ENCODE measurements at regions not wholly inside any gene's neighbourhood (a gene's known extent, or its start where the extent isn't known, plus 50 kb on each side); places are given as distances from the start of the nearest gene placed in this dataset.

DNA sequence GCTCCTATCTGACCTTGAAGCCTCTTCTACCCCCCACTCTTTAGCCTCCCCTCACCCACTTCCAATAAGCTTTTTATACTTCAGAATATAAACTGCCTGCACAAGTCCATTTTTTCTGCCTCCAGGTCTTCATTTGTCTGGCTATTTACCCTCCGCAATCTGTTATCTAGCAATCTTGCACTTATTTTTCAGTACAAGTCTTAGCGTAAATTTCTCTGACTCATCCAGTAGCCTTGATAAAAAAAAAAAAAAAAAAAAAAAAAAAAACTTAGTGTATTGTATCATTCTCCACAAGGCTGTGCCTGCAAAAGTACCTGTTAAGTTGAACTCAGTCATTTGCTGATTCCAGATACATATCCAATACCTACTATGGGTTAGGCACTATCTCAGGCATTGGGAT lies 219.5 kb upstream of the DKK2 start:
- TF ChIP-seq CTCF (IDR thresholded peaks at IDR 0.05; ENCODE audit: poor library complexity, severe bottlenecking) (no peak), MXI1 (conservative IDR thresholded peaks at IDR 0.05; ENCODE audit: poor library complexity, severe bottlenecking) (no peak), SMC3 (conservative IDR thresholded peaks at IDR 0.05; ENCODE audit: poor library complexity) (no peak), TAF1 (IDR thresholded peaks at IDR 0.05; ENCODE audit: low read depth) (no peak), POLR2AphosphoS5 (IDR thresholded peaks at IDR 0.05) (no peak)

Measured in neural cell (in vitro differentiated cells).